ENCODE measurements at regions not wholly inside any gene's neighbourhood (a gene's known extent, or its start where the extent isn't known, plus 50 kb on each side); places are given as distances from the start of the nearest gene placed in this dataset.

GRCh38 chr7:80054356-80054755, 80.3 kb upstream of the GNAI1 start:
- TF ChIP-seq ZMAT4 (CRISPR knock-in tag; IDR thresholded peaks at IDR 0.05) (no peak), CTCF (IDR thresholded peaks at IDR 0.05) (no peak), FOXP1 (CRISPR knock-in tag; IDR thresholded peaks at IDR 0.05; ENCODE audit: borderline replicate concordance) (no peak), JAZF1 (CRISPR knock-in tag; IDR thresholded peaks at IDR 0.05) (no peak), NR3C1 (CRISPR knock-in tag; conservative IDR thresholded peaks at IDR 0.05; ENCODE audit: low read depth) (no peak), USF2 (CRISPR knock-in tag; IDR thresholded peaks at IDR 0.05) (no peak), PRDM15 (CRISPR knock-in tag; IDR thresholded peaks at IDR 0.05) (no peak), ATF3 (CRISPR knock-in tag; conservative IDR thresholded peaks at IDR 0.05) (no peak), E2F5 (CRISPR knock-in tag; IDR thresholded peaks at IDR 0.05) (no peak), CDX4 (CRISPR knock-in tag; IDR thresholded peaks at IDR 0.05; ENCODE audit: borderline replicate concordance) (no peak), E2F1 (CRISPR knock-in tag; IDR thresholded peaks at IDR 0.05) (no peak)
